Activated T-helper 2 cell treated with anti-CD3 and anti-CD28 coated beads, Interferon-gamma antibody, Interleukin-2, Interleukin-4, amounts not matched to agents 10 μg/mL and 5 μg/mL and 100 μg/mL, durations not matched to agents 14 hours and 24 hours and 36 hours (primary cell): ENCODE measurements at regions not wholly inside any gene's neighbourhood (a gene's known extent, or its start where the extent isn't known, plus 50 kb on each side); places are given as distances from the start of the nearest gene placed in this dataset.

ENCODE experiments used
- DNase-seq: peaks from one replicate; pipeline ENCODE4 v3.0.0; 2021; ENCODE audit warnings: low spot score
- H3K27ac Mint-ChIP-seq: one replicate; pipeline ENCODE4 v1.8.0; 2021; ENCODE audit warnings: mixed read lengths
- H3K27me3 Mint-ChIP-seq: one replicate; pipeline ENCODE4 v1.8.0; 2021; ENCODE audit warnings: low read depth, mixed read lengths
- H3K36me3 Mint-ChIP-seq: one replicate; pipeline ENCODE4 v1.8.0; 2021; ENCODE audit warnings: low read depth, mixed read lengths
- H3K4me1 Mint-ChIP-seq: one replicate; pipeline ENCODE4 v1.8.0; 2021; ENCODE audit warnings: low read depth, mixed read lengths
- H3K4me3 Mint-ChIP-seq: one replicate; pipeline ENCODE4 v1.8.0; 2021; ENCODE audit warnings: low read depth, mild to moderate bottlenecking, moderate library complexity, mixed read lengths
- H3K9me3 Mint-ChIP-seq: one replicate; pipeline ENCODE4 v1.8.0; 2021; ENCODE audit warnings: mixed read lengths
- intact Hi-C: fragments of 100-400 bp; cut with micrococcal nuclease; formaldehyde crosslinking; loops from one replicate; pipeline ENCODE4 v1.15.1; 2023

GRCh38 chr13:106156468-106156867, 379.0 kb downstream of the EFNB2 start:
- Mint-ChIP-seq H3K9me3 (no peaks in the 10 kb centered on the region), H3K27me3 (no peaks in the 10 kb centered on the region), H3K27ac (no peak overlapping the region), H3K4me3 (no peak overlapping the region), H3K36me3 (no peaks in the 10 kb centered on the region), H3K4me1 (no peaks in the 10 kb centered on the region)
- no peak for DNase-seq
- intact Hi-C loops, result no loop called here

GRCh38 chr13:106155411-106155810, 380.1 kb downstream of the EFNB2 start:
- H3K27ac Mint-ChIP-seq, result no peak overlapping the region
- no peaks in the 10 kb centered on the region for H3K4me1 Mint-ChIP-seq
- H3K27me3 Mint-ChIP-seq, result no peaks in the 10 kb centered on the region
- no peaks in the 10 kb centered on the region for H3K36me3 Mint-ChIP-seq
- DNase-seq, result no peak
- no peak overlapping the region for H3K4me3 Mint-ChIP-seq
- intact Hi-C loops, result no loop called here
- no peaks in the 10 kb centered on the region for H3K9me3 Mint-ChIP-seq

DNA sequence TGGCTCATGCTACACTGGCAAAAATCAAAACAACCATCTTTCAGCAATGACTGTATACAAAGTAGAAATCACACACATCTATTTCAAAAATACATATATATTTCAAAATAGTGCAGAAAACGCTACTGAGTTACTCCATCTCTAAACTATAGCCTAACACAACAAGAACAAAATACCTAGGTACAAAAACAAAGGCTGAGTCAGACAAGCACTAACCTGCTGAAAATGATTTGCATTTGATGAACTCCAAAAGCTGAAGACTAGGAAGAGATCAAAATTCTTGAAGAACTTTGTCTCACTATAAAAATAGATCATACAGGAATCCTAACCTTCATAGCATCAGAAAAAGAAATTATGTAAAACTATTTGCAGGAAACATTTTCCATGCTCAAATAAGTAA, 381.6 kb downstream of the EFNB2 start:
- Mint-ChIP-seq H3K27ac (no peak overlapping the region), H3K27me3 (no peaks in the 10 kb centered on the region), H3K4me1 (no peaks in the 10 kb centered on the region), H3K4me3 (no peak overlapping the region), H3K36me3 (no peaks in the 10 kb centered on the region), H3K9me3 (no peaks in the 10 kb centered on the region)
- no peak for DNase-seq
- intact Hi-C loops, result no loop called here

DNA sequence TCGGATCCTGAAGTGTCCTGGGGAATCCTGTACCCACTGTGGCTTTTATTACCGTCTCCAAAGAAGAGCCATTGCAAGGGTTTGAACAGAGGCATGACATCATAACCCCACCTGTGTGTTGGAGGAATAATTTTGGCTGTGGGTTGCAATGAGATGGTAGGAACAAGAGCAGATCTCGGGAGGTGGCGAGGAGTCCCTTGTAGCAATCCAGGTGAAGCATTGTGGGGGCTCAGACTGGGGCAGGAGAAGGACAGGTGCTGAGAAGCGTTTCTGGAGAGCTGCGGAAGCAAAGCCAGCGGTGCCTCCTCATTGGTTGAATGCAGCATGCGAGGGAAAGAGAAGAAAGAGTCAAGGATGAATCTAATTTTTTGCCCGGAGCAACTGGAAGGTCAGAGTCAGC, 382.4 kb downstream of the EFNB2 start:
- Mint-ChIP-seq H3K9me3 (no peaks in the 10 kb centered on the region), H3K4me1 (no peaks in the 10 kb centered on the region), H3K27me3 (no peaks in the 10 kb centered on the region), H3K36me3 (no peaks in the 10 kb centered on the region), H3K27ac (no peak overlapping the region), H3K4me3 (no peak overlapping the region)
- intact Hi-C loops, result no loop called here
- DNase-seq, result no peak

- Mint-ChIP-seq H3K4me3 (no peak overlapping the region), H3K36me3 (no peaks in the 10 kb centered on the region), H3K27me3 (no peaks in the 10 kb centered on the region), H3K27ac (no peak overlapping the region), H3K9me3 (no peaks in the 10 kb centered on the region), H3K4me1 (no peaks in the 10 kb centered on the region)
- no peak for DNase-seq
- intact Hi-C loops, result no loop called here
Observed at GRCh38 chr13:106152047-106152446, 383.4 kb downstream of the EFNB2 start.

DNA sequence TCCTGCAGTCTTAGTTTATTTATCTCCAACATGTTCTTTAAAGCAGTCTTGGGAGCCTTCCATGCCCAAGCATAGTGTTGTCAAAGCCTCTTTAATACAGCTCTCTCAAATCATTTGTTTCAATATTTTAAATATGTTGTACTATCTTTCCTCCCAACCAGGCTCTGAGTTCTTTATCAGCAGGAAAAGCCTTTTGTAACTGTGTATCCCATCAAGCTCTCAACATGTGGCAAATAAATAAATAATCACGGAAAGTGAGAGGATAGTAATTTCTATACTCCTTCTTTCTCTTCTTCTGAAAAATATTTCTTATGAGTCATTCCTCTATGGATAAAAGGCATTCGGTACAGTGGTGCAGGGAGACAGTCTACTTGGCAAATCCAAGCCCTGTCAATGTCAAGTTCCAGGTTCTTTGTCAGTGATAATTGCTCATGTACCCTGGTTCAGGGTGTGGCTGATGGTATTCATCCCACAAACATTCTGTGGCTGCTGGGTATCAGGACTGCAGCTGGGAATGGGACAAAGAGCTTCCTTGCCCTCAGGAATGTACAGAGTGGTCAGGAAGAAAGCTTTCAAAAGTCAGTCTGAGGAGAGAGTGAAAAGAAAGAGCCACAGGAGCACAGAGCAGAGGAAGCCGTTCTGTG, 384.3 kb downstream of the EFNB2 start:
- H3K4me3 Mint-ChIP-seq, result no peak overlapping the region
- no peaks in the 10 kb centered on the region for H3K9me3 Mint-ChIP-seq
- no peak for DNase-seq
- no peaks in the 10 kb centered on the region for H3K27me3 Mint-ChIP-seq
- H3K4me1 Mint-ChIP-seq, result no peaks in the 10 kb centered on the region
- H3K36me3 Mint-ChIP-seq, result no peaks in the 10 kb centered on the region
- intact Hi-C loops, result no loop called here
- H3K27ac Mint-ChIP-seq, result no peak overlapping the region

- Mint-ChIP-seq H3K36me3 (no peaks in the 10 kb centered on the region), H3K4me3 (no peak overlapping the region), H3K27ac (no peak overlapping the region), H3K27me3 (no peaks in the 10 kb centered on the region), H3K4me1 (no peaks in the 10 kb centered on the region), H3K9me3 (no peaks in the 10 kb centered on the region)
- intact Hi-C loops, result no loop called here
- DNase-seq, result no peak
Observed at GRCh38 chr13:106145997-106146864, 389.2 kb downstream of the EFNB2 start.

DNA sequence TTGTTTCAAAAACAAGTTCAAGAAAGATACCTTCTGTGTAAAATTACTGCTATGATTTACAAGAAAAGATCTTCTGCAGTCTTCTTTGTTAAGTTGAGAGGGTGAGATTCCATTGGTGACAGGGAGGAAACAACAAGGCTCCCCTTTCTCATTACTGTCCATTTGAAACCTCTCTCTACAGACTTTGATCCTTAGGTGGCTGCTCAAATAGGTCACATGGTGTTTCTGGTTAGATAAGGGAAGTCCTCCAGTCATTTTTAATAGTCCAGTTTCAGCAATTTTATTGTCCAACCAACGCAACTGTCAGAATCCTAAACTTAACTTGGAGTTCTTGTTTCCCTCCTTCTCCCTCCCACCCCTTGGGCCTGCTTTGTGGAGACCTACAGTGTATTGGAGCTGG, 390.4 kb downstream of the EFNB2 start:
- Mint-ChIP-seq H3K36me3 (no peaks in the 10 kb centered on the region), H3K27ac (no peak overlapping the region), H3K27me3 (no peaks in the 10 kb centered on the region), H3K9me3 (no peaks in the 10 kb centered on the region), H3K4me1 (no peaks in the 10 kb centered on the region), H3K4me3 (no peak overlapping the region)
- intact Hi-C loops, result no loop called here
- no peak for DNase-seq

DNA sequence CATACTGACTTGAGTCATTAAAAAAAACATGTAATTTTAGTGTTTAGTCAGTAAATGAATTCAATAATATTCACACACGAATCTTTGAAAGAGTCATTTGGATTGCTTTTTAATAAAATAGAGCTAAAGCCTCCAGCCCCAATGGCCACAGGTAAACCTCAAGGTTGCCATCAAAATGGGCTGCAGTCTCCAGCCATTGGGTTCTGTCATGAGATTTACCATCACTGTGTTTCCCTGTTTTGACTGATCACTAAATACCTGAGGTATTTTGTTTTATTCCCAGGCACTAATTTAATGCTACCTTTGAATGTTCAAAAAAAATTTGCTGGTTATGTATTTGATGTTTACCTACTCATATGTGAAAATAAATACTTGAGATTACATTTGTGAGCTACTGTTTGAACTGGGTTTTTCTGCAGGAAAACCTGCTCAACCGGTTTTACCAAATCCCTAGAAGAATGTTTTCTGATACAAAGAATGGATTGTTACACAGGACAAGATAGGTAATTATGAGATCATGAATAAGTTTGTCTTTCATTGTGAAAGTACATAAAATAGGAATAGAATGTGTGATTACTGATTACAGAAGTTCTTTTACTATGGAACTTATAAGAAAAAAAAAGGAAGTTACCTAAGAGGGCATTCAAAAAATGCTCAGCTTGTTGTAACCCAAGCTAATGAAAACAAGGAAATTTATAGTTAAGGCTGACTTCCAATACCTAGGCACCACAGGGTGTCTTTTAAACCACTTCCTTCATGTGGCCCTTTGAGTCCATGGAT, 391.3 kb downstream of the EFNB2 start:
- H3K4me3 Mint-ChIP-seq, result no peak overlapping the region
- H3K4me1 Mint-ChIP-seq, result no peaks in the 10 kb centered on the region

GRCh38 chr13:106143392-106143791, 392.1 kb downstream of the EFNB2 start:
- Mint-ChIP-seq H3K36me3 (no peaks in the 10 kb centered on the region), H3K4me3 (no peak overlapping the region), H3K27ac (no peak overlapping the region), H3K27me3 (no peaks in the 10 kb centered on the region), H3K9me3 (no peaks in the 10 kb centered on the region), H3K4me1 (no peaks in the 10 kb centered on the region)
- no peak for DNase-seq
- intact Hi-C loops, result no loop called here

More for the DNA sequence above, 391.3 kb downstream of the EFNB2 start:
- Mint-ChIP-seq H3K36me3 (no peaks in the 10 kb centered on the region), H3K9me3 (no peaks in the 10 kb centered on the region), H3K27me3 (no peaks in the 10 kb centered on the region), H3K27ac (no peak overlapping the region)
- intact Hi-C loops, result no loop called here
- no peak for DNase-seq

- no peaks in the 10 kb centered on the region for H3K36me3 Mint-ChIP-seq
- no peaks in the 10 kb centered on the region for H3K9me3 Mint-ChIP-seq
- H3K4me3 Mint-ChIP-seq, result no peak overlapping the region
- H3K4me1 Mint-ChIP-seq, result no peaks in the 10 kb centered on the region
- H3K27ac Mint-ChIP-seq, result no peak overlapping the region
- no peak for DNase-seq
- no peaks in the 10 kb centered on the region for H3K27me3 Mint-ChIP-seq
- intact Hi-C loops, result no loop called here
Observed at GRCh38 chr13:106140476-106140875, 395.0 kb downstream of the EFNB2 start.

DNA sequence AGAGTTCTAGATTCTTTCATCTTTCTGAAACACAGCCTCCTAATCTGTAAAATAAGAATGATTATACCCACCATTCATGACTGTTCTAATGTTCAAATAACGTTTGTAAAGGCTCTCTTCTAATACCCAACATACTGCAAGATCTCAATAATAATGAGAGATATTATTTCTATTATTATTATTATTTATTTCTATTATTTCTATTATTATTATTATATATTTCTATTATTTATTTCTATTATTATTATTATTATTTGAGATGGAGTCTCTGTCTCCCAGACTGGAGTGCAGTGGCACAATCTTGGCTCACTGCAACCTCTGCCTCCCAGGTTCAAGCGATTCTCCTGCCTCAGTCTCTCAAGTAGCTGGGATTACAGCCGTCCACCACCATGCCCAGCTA, 395.5 kb downstream of the EFNB2 start:
- DNase-seq, result no peak

GRCh38 chr13:106139377-106139776, 396.1 kb downstream of the EFNB2 start:
- no peaks in the 10 kb centered on the region for H3K36me3 Mint-ChIP-seq
- intact Hi-C loops, result no loop called here
- no peaks in the 10 kb centered on the region for H3K4me1 Mint-ChIP-seq
- no peaks in the 10 kb centered on the region for H3K27me3 Mint-ChIP-seq
- no peak overlapping the region for H3K27ac Mint-ChIP-seq
- DNase-seq, result no peak
- H3K9me3 Mint-ChIP-seq, result no peaks in the 10 kb centered on the region
- H3K4me3 Mint-ChIP-seq, result no peak overlapping the region

More for the DNA sequence above, 395.5 kb downstream of the EFNB2 start:
- no peak overlapping the region for H3K27ac Mint-ChIP-seq
- H3K36me3 Mint-ChIP-seq, result no peaks in the 10 kb centered on the region
- intact Hi-C loops, result no loop called here
- no peaks in the 10 kb centered on the region for H3K9me3 Mint-ChIP-seq
- H3K4me3 Mint-ChIP-seq, result no peak overlapping the region
- H3K27me3 Mint-ChIP-seq, result no peaks in the 10 kb centered on the region
- no peaks in the 10 kb centered on the region for H3K4me1 Mint-ChIP-seq
